ENCODE measurements at regions not wholly inside any gene's neighbourhood (a gene's known extent, or its start where the extent isn't known, plus 50 kb on each side); places are given as distances from the start of the nearest gene placed in this dataset.

- H4K5ac ChIP-seq (ENCODE audit: insufficient read length, low read depth, low read length) = no peak overlapping the region
- H3K56ac ChIP-seq (ENCODE audit: insufficient read length, low read depth, low read length) = no peak overlapping the region
- no peaks in the 10 kb centered on the region for H3K79me2 ChIP-seq (ENCODE audit: insufficient read depth, low read length)
- no peak overlapping the region for H3K18ac ChIP-seq (ENCODE audit: insufficient read length, low read depth, low read length)
- no peak overlapping the region for H2BK120ac ChIP-seq (ENCODE audit: low read depth, low read length, poor library complexity, severe bottlenecking)
- H4K91ac ChIP-seq (ENCODE audit: insufficient read length, low read depth, low read length) = no peak overlapping the region
- H3K14ac ChIP-seq (ENCODE audit: insufficient read depth, low read length) = no peak overlapping the region
- no peak overlapping the region for H2BK12ac ChIP-seq (ENCODE audit: insufficient read length, low read depth, low read length)
- H3K4ac ChIP-seq (ENCODE audit: low read depth, low read length) = no peak overlapping the region
- H3K79me1 ChIP-seq (ENCODE audit: insufficient read depth, low read depth, low read length, poor library complexity, severe bottlenecking) = no peaks in the 10 kb centered on the region
- no peaks in the 10 kb centered on the region for H4K20me1 ChIP-seq (ENCODE audit: control insufficient read depth, insufficient read depth, insufficient read length)
- no peaks in the 10 kb centered on the region; the same call in 1 of the 2 replicates for H3K4me1 ChIP-seq (ENCODE audit: insufficient read depth, low read length)
- H2BK20ac ChIP-seq (ENCODE audit: low read depth, low read length, poor library complexity, severe bottlenecking) = no peak overlapping the region
- H4K8ac ChIP-seq (replicated peaks; ENCODE audit: insufficient read length, low read depth, low read length) = no peak overlapping the region
- TF ChIP-seq CTCF (conservative IDR thresholded peaks at IDR 0.05) = no peak
- no peaks in the 10 kb centered on the region for H3K9me3 ChIP-seq (ENCODE audit: control insufficient read depth, low read depth, low read length)
- H3T11ph ChIP-seq (ENCODE audit: low read length) = no peak overlapping the region
- Mint-ChIP-seq H3K4me1 (peaks cover 19 to 23% of the 10 kb centered on the region in 2 experiments), H3K9me3 (peaks cover 46 to 49% of the 10 kb centered on the region in 2 experiments), H3K27ac (peak overlapping the region in 1 of 3 experiments; percentile 81; a peak in 4 of 7 replicates), H3K4me3 (no peak overlapping the region), H3K36me3 (ENCODE audit: insufficient read depth in 1 of 3, low read depth in 3 of 3) (peaks cover 28 to 57% (median 29%) of the 10 kb centered on the region in 3 experiments), H3K27me3 (ENCODE audit: low read depth) (no peaks in the 10 kb centered on the region)
- H3K4me2 ChIP-seq (ENCODE audit: insufficient read depth, insufficient read length, low read length) = no peak overlapping the region
- H3K27ac ChIP-seq (ENCODE audit: insufficient read length, low read depth, low read length) = no peak overlapping the region
- H3K27me3 ChIP-seq (ENCODE audit: insufficient read depth, low read length) = no peaks in the 10 kb centered on the region
- H3K23ac ChIP-seq (ENCODE audit: insufficient read length, low read depth, low read length) = no peak overlapping the region
- H2AFZ ChIP-seq (ENCODE audit: low read length) = no peak overlapping the region
- no peak overlapping the region for H2AK5ac ChIP-seq (ENCODE audit: insufficient read length, low read length)
- H3K9ac ChIP-seq (ENCODE audit: extremely low read depth, insufficient read length, low read length) = no peak overlapping the region
- no peak for DNase-seq
- H2BK15ac ChIP-seq (ENCODE audit: low read depth, low read length) = no peak overlapping the region
- H3K23me2 ChIP-seq (ENCODE audit: insufficient read length, low read depth, low read length, poor library complexity, severe bottlenecking) = no peaks in the 10 kb centered on the region
- no peak overlapping the region for H2BK5ac ChIP-seq (ENCODE audit: insufficient read length, low read length)
- no CpG with 5 or more reads among the region's 2 CpGs for WGBS (ENCODE audit: extremely low coverage, insufficient read length, low lambda C conversion rate)
Measured at GRCh38 chr2:234641086-234641485, 144.2 kb upstream of the ARL4C start.
